ENCODE measurements at regions not wholly inside any gene's neighbourhood (a gene's known extent, or its start where the extent isn't known, plus 50 kb on each side); places are given as distances from the start of the nearest gene placed in this dataset.

DNA sequence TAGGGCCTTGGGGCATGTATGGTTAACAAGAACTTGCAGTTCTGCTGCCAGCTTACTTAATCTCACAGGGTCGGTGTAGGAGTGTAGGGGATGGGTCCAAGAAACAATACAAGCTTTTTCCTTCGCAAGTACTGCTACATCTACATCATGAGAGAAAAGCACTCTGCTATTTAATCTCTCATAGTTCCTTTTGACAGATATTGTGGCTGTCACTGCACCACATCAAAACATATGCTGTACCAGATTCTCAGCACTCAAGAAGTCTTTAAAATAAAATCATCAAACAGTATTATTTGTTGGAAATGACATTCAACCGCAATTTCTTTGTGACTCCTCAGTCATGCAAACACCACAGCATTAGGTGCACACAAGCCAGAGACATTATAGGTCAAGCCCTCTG, 215.5 kb upstream of the BMP4 start:
- Histone ChIP-seq H3K27me3 (ENCODE audit: control insufficient read depth, insufficient read depth, low read length) (no peaks in the 10 kb centered on the region), H3K4me3 (ENCODE audit: low read depth, low read length) (no peak overlapping the region), H3K36me3 (ENCODE audit: control insufficient read depth, insufficient read depth, low read length) (no peaks in the 10 kb centered on the region)
- DNase-seq (ENCODE audit: low read depth) = no peak
- TF ChIP-seq CTCF (IDR thresholded peaks at IDR 0.05; ENCODE audit: insufficient read depth, low read length, poor library complexity, severe bottlenecking) = no peak

DNA sequence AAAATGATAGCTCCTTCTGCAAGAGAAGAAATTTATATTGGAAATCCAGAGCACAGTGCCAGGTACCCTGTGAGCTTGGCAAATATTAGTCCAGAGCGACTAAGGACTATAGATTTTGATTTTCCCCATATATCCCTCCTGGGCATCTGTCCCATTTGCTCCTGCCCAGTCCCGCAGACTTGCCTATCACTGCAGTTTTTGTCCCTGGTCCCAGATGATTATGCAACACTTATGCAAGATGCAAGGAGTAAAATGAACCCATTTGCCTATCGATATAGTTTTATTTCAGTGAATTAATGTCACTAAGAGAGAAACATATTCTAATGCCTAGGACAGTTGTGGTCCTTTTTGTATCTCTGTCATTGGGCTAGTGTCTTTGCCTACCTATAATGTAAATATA, 215.9 kb upstream of the BMP4 start:
- no peak overlapping the region for H3K4me3 ChIP-seq (ENCODE audit: low read depth, low read length)
- no peaks in the 10 kb centered on the region for H3K27me3 ChIP-seq (ENCODE audit: control insufficient read depth, insufficient read depth, low read length)
- no peak for DNase-seq (ENCODE audit: low read depth)
- TF ChIP-seq CTCF (IDR thresholded peaks at IDR 0.05; ENCODE audit: insufficient read depth, low read length, poor library complexity, severe bottlenecking) = no peak
- H3K36me3 ChIP-seq (ENCODE audit: control insufficient read depth, insufficient read depth, low read length) = no peaks in the 10 kb centered on the region

GRCh38 chr14:54173802-54174201, 217.2 kb upstream of the BMP4 start:
- TF ChIP-seq CTCF (IDR thresholded peaks at IDR 0.05; ENCODE audit: insufficient read depth, low read length, poor library complexity, severe bottlenecking) = no peak
- H3K4me3 ChIP-seq (ENCODE audit: low read depth, low read length) = no peak overlapping the region
- no peak for DNase-seq (ENCODE audit: low read depth)
- H3K27me3 ChIP-seq (ENCODE audit: control insufficient read depth, insufficient read depth, low read length) = no peaks in the 10 kb centered on the region
- H3K36me3 ChIP-seq (ENCODE audit: control insufficient read depth, insufficient read depth, low read length) = no peaks in the 10 kb centered on the region

- Histone ChIP-seq H3K36me3 (ENCODE audit: control insufficient read depth, insufficient read depth, low read length) (no peaks in the 10 kb centered on the region), H3K4me3 (ENCODE audit: low read depth, low read length) (no peak overlapping the region), H3K27me3 (ENCODE audit: control insufficient read depth, insufficient read depth, low read length) (no peaks in the 10 kb centered on the region)
- no peak for DNase-seq (ENCODE audit: low read depth)
- no peak for TF ChIP-seq CTCF (IDR thresholded peaks at IDR 0.05; ENCODE audit: insufficient read depth, low read length, poor library complexity, severe bottlenecking)
Observed at GRCh38 chr14:54174457-54174856, 217.8 kb upstream of the BMP4 start.

GRCh38 chr14:54175298-54175942, 218.8 kb upstream of the BMP4 start:
- Histone ChIP-seq H3K4me3 (ENCODE audit: low read depth, low read length) (no peak overlapping the region), H3K36me3 (ENCODE audit: control insufficient read depth, insufficient read depth, low read length) (no peaks in the 10 kb centered on the region), H3K27me3 (ENCODE audit: control insufficient read depth, insufficient read depth, low read length) (no peaks in the 10 kb centered on the region)
- no peak for DNase-seq (ENCODE audit: low read depth)
- peak; percentile 67 for TF ChIP-seq CTCF (IDR thresholded peaks at IDR 0.05; ENCODE audit: insufficient read depth, low read length, poor library complexity, severe bottlenecking)

- no peak for TF ChIP-seq CTCF (IDR thresholded peaks at IDR 0.05; ENCODE audit: insufficient read depth, low read length, poor library complexity, severe bottlenecking)
- no peak overlapping the region for H3K4me3 ChIP-seq (ENCODE audit: low read depth, low read length)
Observed at GRCh38 chr14:54177019-54177418, 219.8 kb upstream of the CDKN3 start.

More at GRCh38 chr14:54177019-54177418, 219.8 kb upstream of the CDKN3 start:
- Histone ChIP-seq H3K27me3 (ENCODE audit: control insufficient read depth, insufficient read depth, low read length) (no peaks in the 10 kb centered on the region), H3K36me3 (ENCODE audit: control insufficient read depth, insufficient read depth, low read length) (no peaks in the 10 kb centered on the region)
- no peak for DNase-seq (ENCODE audit: low read depth)
